Left lung (tissue), 4 donors: ENCODE measurements at regions not wholly inside any gene's neighbourhood (a gene's known extent, or its start where the extent isn't known, plus 50 kb on each side); places are given as distances from the start of the nearest gene placed in this dataset.

Source experiments
- ATAC-seq: fragments of 200-7000 bp; cut with Tn5 transposase; one replicate; pipeline ENCODE4 v1.9.1; 2020; ENCODE audit warnings: moderate library complexity
- DNase-seq, 4 donors: peaks; one replicate each; pipeline ENCODE4 v3.0.0-alpha.2; 2013 to 2020
- H3K27ac ChIP-seq, 2 donors: fragments of 200-600 bp; sonication (generic) in 1 of 2; one replicate each; pipeline versions ENCODE4 v1.5.0 to v1.8.0; 2020 to 2021
- H3K27me3 ChIP-seq, 2 donors: fragments of 200-600 bp; sonication (generic) in 1 of 2; one replicate each; pipeline versions ENCODE4 v1.5.0 to v1.8.0; 2020 to 2021
- H3K36me3 ChIP-seq, 2 donors: fragments of 200-600 bp; sonication (generic) in 1 of 2; one replicate each; pipeline versions ENCODE4 v1.5.0 to v1.8.0; 2020 to 2021
- H3K4me1 ChIP-seq, 2 donors: fragments of 200-600 bp; one replicate each; pipeline ENCODE4 v1.8.0; 2021
- H3K4me3 ChIP-seq, 2 donors: fragments of 200-600 bp; sonication (generic) in 1 of 2; one replicate each; pipeline versions ENCODE4 v1.5.0 to v1.8.0; 2020 to 2021; ENCODE audit warnings: mild to moderate bottlenecking in 1 of 2
- H3K9me3 ChIP-seq, 2 donors: fragments of 200-600 bp; sonication (generic) in 1 of 2; one replicate each; pipeline versions ENCODE4 v1.5.0 to v1.8.0; 2020 to 2021
- intact Hi-C, 2 donors: fragments of 100-400 bp; cut with DNase I; formaldehyde crosslinking; loops; one replicate each; pipeline versions ENCODE4 v1.11.2 to v1.14.2; 2022
- TF ChIP-seq, protein P1 (sequence below), 2 donors: fragments of 200-600 bp; sonication (generic) in 1 of 2; IDR thresholded peaks; one replicate each; pipeline versions ENCODE4 v1.5.0 to v1.8.0; 2021; ENCODE audit warnings: antibody characterized with exemption in 2 of 2
- donor health status: DM: no; HTN: yes; CAD: no.
- donor health status: DM: no; HTN: no; CAD: no.

GRCh38 chr10:90394311-90394710, 463.5 kb downstream of the HTR7 start:
- TF ChIP-seq, protein P1, sequence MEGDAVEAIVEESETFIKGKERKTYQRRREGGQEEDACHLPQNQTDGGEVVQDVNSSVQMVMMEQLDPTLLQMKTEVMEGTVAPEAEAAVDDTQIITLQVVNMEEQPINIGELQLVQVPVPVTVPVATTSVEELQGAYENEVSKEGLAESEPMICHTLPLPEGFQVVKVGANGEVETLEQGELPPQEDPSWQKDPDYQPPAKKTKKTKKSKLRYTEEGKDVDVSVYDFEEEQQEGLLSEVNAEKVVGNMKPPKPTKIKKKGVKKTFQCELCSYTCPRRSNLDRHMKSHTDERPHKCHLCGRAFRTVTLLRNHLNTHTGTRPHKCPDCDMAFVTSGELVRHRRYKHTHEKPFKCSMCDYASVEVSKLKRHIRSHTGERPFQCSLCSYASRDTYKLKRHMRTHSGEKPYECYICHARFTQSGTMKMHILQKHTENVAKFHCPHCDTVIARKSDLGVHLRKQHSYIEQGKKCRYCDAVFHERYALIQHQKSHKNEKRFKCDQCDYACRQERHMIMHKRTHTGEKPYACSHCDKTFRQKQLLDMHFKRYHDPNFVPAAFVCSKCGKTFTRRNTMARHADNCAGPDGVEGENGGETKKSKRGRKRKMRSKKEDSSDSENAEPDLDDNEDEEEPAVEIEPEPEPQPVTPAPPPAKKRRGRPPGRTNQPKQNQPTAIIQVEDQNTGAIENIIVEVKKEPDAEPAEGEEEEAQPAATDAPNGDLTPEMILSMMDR (IDR thresholded peaks at IDR 0.05) = no peak
- ATAC-seq = no peak
- intact Hi-C loops = no loop called here
- Histone ChIP-seq H3K27me3 (no peaks in the 10 kb centered on the region), H3K4me3 (no peak overlapping the region), H3K36me3 (no peaks in the 10 kb centered on the region), H3K27ac (no peak overlapping the region), H3K9me3 (no peaks in the 10 kb centered on the region), H3K4me1 (no peaks in the 10 kb centered on the region)
- no peak for DNase-seq

DNA sequence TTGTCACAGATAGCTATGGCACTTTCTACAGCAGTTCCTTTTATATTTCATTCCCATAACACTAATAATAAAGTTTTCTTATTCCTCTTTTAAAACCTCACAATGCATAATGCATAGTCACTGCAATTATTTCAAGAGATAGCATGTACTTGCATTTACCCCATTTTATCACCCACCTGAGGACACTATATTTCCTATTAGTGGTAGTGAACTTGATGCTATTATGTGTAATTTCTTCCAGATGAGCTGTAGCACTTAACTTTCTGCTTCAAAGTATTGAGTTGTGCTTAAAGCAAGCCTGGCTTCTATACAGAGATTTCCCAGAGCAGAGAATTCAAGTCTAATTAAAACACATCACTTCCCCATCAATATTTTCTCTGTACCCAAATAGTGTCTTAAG, 461.1 kb downstream of the HTR7 start:
- TF ChIP-seq, protein P1 (IDR thresholded peaks at IDR 0.05) = no peak
- H3K9me3 ChIP-seq = no peaks in the 10 kb centered on the region
- H3K27me3 ChIP-seq = no peaks in the 10 kb centered on the region
- no peaks in the 10 kb centered on the region for H3K4me1 ChIP-seq
- DNase-seq (no peak), ATAC-seq (no peak)
- H3K27ac ChIP-seq = no peak overlapping the region
- H3K36me3 ChIP-seq = no peaks in the 10 kb centered on the region
- intact Hi-C loops = no loop called here
- H3K4me3 ChIP-seq = no peak overlapping the region

GRCh38 chr10:90398566-90398965, 459.3 kb downstream of the HTR7 start:
- H3K9me3 ChIP-seq = no peaks in the 10 kb centered on the region
- no peaks in the 10 kb centered on the region for H3K36me3 ChIP-seq
- ATAC-seq = no peak
- TF ChIP-seq, protein P1 (IDR thresholded peaks at IDR 0.05) = no peak
- DNase-seq = no peak
- no peak overlapping the region for H3K27ac ChIP-seq
- intact Hi-C loops = no loop called here
- H3K4me3 ChIP-seq = no peak overlapping the region
- H3K27me3 ChIP-seq = no peaks in the 10 kb centered on the region
- no peaks in the 10 kb centered on the region for H3K4me1 ChIP-seq

GRCh38 chr10:90399782-90400181, 458.1 kb downstream of the HTR7 start:
- Histone ChIP-seq H3K27ac (no peak overlapping the region), H3K9me3 (no peaks in the 10 kb centered on the region), H3K36me3 (no peaks in the 10 kb centered on the region), H3K4me1 (no peaks in the 10 kb centered on the region), H3K27me3 (no peaks in the 10 kb centered on the region), H3K4me3 (no peak overlapping the region)
- TF ChIP-seq, protein P1 (IDR thresholded peaks at IDR 0.05) = no peak
- intact Hi-C loops = no loop called here
- ATAC-seq = no peak
- DNase-seq = no peak

DNA sequence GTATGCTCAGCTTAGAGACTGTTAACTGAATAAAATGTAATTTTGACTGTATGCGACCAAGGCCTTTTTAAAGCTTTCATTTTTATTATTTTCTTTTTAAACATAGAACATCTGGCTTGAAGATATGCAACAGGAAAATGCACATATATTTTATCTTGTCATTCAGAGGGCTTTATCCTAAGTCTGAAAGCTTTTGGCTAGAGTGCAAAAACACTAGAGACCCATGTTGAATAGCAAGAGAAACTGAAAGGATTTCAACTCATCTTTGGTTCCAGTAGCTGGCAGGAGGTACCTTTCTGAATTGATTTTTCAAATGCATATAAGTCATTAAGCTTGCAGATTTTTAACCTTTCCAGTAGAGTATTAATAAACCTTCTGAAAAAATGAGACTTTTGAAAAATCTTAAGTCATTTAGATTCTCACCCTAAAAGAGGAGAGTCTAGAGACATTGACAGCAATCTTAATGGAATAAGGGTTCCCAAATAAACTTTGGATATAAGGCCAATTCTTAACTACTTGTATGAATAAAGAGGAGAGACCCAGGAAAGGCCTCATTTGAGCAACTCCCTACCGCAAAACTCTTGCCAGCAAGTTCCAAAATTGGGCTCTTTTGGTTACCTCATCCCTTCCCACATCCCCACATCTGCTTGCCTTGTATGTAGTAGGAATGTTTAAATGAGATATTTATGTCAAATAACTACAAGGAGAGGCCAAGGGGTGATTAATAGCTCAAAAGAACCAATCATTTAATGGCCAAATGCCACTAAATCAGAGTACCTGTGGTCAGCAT, 454.4 kb downstream of the HTR7 start:
- ATAC-seq = no peak
- H3K36me3 ChIP-seq = no peaks in the 10 kb centered on the region
- no peak overlapping the region for H3K4me3 ChIP-seq
- H3K4me1 ChIP-seq = no peaks in the 10 kb centered on the region
- no peak for DNase-seq
- no peak overlapping the region for H3K27ac ChIP-seq
- TF ChIP-seq, protein P1 (IDR thresholded peaks at IDR 0.05) = no peak
- H3K27me3 ChIP-seq = no peaks in the 10 kb centered on the region
- no peaks in the 10 kb centered on the region for H3K9me3 ChIP-seq
- intact Hi-C loops = no loop called here
